AG04450 (cell line): ENCODE measurements at regions not wholly inside any gene's neighbourhood (a gene's known extent, or its start where the extent isn't known, plus 50 kb on each side); places are given as distances from the start of the nearest gene placed in this dataset.

Source experiments
- CTCF ChIA-PET: fragments of 300-600, 350-600 bp; formaldehyde crosslinking; extraction: SDS; loops from one replicate; lab custom pipeline; 2022; ENCODE audit warnings: antibody characterized with exemption, inconsistent platforms; lab: Charles Lee
- POLR2A ChIA-PET: fragments of 350-600 bp; formaldehyde crosslinking; extraction: SDS; loops from one replicate; lab custom pipeline; 2021; ENCODE audit warnings: antibody characterized with exemption, inconsistent platforms; lab: Yijun Ruan, JAX
- DNase-seq: peaks from one replicate; pipeline ENCODE4 v3.0.0-alpha.2; 2011; ENCODE audit warnings: low read depth, low spot score
- H3K27ac ChIP-seq: one replicate; pipeline ENCODE4 v1.5.1; 2012; ENCODE audit warnings: low read depth, low read length, control low read depth
- H3K27me3 ChIP-seq: one replicate; pipeline ENCODE4 v1.6.0; 2012; ENCODE audit warnings: low read length; ENCODE audit not compliant: control insufficient read depth, insufficient read depth
- H3K4me3 ChIP-seq: 2 replicates; pipeline ENCODE4 v1.5.1; 2011; ENCODE audit warnings: mild to moderate bottlenecking, low read depth, low read length, control low read depth
- H3K9me3 ChIP-seq: 2 replicates; pipeline ENCODE4 v1.5.1; 2012; ENCODE audit warnings: low read length; ENCODE audit not compliant: control insufficient read depth, insufficient read depth
- TF ChIP-seq, protein P1 (sequence below): IDR thresholded peaks from 2 replicates; pipeline ENCODE4 v1.5.1; 2011; ENCODE audit warnings: low read depth, low read length, control low read depth, inconsistent platforms

- no peak for DNase-seq
- Histone ChIP-seq H3K9me3 (no peaks in the 10 kb centered on the region), H3K4me3 (no peak overlapping the region), H3K27me3 (no peaks in the 10 kb centered on the region), H3K27ac (no peak overlapping the region)
- TF ChIP-seq, protein P1, sequence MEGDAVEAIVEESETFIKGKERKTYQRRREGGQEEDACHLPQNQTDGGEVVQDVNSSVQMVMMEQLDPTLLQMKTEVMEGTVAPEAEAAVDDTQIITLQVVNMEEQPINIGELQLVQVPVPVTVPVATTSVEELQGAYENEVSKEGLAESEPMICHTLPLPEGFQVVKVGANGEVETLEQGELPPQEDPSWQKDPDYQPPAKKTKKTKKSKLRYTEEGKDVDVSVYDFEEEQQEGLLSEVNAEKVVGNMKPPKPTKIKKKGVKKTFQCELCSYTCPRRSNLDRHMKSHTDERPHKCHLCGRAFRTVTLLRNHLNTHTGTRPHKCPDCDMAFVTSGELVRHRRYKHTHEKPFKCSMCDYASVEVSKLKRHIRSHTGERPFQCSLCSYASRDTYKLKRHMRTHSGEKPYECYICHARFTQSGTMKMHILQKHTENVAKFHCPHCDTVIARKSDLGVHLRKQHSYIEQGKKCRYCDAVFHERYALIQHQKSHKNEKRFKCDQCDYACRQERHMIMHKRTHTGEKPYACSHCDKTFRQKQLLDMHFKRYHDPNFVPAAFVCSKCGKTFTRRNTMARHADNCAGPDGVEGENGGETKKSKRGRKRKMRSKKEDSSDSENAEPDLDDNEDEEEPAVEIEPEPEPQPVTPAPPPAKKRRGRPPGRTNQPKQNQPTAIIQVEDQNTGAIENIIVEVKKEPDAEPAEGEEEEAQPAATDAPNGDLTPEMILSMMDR = peak; percentile 42
- ChIA-PET CTCF (interaction anchor here (0.6 kb wide), 1 partner anchor 1317 kb away, joined by 4 read pairs; no protein-coding TSS in a partner anchor), POLR2A (no interaction called here)
These were observed 343.2 kb downstream of the OLFM3 start for GRCh38 chr1:101653482-101653946.

- POLR2A ChIA-PET = no interaction called here
- no peak for DNase-seq
These were observed 332.0 kb downstream of the OLFM3 start for GRCh38 chr1:101664726-101665125.

DNA sequence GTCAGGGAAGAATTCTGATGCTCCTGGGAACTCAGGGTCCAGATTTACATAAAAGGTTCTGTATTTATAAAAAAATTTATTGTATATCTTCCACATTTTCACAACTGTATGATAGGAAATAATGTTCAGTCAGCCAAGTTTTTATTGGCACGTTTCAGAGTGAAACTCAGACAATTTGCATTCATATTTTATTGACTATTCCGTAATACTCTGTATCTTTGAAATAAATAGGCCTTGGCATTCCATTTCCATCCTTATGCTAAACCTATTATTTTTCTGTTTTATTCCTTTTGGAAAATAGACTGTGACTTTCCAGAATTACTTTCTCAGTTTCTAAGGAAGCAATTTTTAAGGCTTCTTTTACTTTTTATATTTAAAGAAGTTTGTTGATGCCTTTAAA lies 329.0 kb downstream of the OLFM3 start:
- H3K9me3 ChIP-seq = no peaks in the 10 kb centered on the region
- H3K27me3 ChIP-seq = no peaks in the 10 kb centered on the region
- no peak for DNase-seq
- ChIA-PET POLR2A (no interaction called here), CTCF (no interaction called here)
- TF ChIP-seq, protein P1 = no peak
- H3K4me3 ChIP-seq = no peak overlapping the region
- H3K27ac ChIP-seq = no peak overlapping the region

More at GRCh38 chr1:101664726-101665125, 332.0 kb downstream of the OLFM3 start:
- Histone ChIP-seq H3K27me3 (no peaks in the 10 kb centered on the region), H3K9me3 (no peaks in the 10 kb centered on the region), H3K27ac (no peak overlapping the region), H3K4me3 (no peak overlapping the region)
- CTCF ChIA-PET = no interaction called here
- TF ChIP-seq, protein P1 = no peak

- Histone ChIP-seq H3K27ac (no peak overlapping the region), H3K4me3 (no peak overlapping the region), H3K9me3 (no peaks in the 10 kb centered on the region), H3K27me3 (no peaks in the 10 kb centered on the region)
- CTCF ChIA-PET = no interaction called here
- no peak for DNase-seq
- POLR2A ChIA-PET = no interaction called here
- TF ChIP-seq, protein P1 = no peak
These were observed 313.6 kb downstream of the OLFM3 start for GRCh38 chr1:101683136-101683535.

DNA sequence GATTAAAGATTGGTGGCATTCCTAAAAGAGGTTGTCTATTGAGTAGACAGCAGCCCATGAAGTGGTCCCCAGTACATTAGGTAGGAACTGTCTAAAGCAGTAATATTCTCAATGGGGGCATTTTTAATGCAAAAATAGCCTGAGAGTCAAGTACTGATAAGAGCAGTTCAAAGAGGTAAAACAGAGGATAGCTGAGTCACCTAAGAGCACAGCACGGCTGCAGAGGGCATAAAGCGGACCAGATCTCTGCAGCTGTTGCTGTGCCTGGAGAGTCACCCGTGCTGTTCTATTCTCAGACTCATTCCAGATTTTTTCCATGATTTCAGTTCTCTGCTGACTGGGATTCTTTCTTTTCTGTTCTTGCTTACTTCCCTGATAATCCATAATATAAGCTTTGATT lies 313.2 kb downstream of the OLFM3 start:
- H3K27ac ChIP-seq = no peak overlapping the region
- CTCF ChIA-PET = no interaction called here
- POLR2A ChIA-PET = no interaction called here

More for the DNA sequence above, 313.2 kb downstream of the OLFM3 start:
- DNase-seq = no peak
- Histone ChIP-seq H3K9me3 (no peaks in the 10 kb centered on the region), H3K4me3 (no peak overlapping the region), H3K27me3 (no peaks in the 10 kb centered on the region)
- TF ChIP-seq, protein P1 = no peak
